ENCODE measurements at regions not wholly inside any gene's neighbourhood (a gene's known extent, or its start where the extent isn't known, plus 50 kb on each side); places are given as distances from the start of the nearest gene placed in this dataset.

DNA sequence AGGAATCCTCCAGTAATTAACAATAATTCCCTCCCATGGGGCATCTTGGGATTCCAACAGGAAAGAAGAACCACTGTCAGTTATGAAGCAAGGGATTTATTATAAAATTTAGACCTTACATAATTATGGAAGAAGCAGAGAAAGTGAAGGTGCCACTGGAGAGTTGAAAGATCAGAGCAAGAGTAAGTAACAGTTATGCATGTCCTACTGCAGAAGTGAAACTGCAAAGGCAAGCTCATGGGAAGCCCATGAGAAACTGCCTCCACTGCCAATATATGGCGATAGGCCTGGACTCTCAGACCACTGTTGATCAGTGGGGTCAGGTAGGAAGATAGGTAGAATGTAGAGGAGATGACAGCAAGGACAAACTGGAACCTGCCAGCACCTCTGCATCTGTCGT, 123.6 kb upstream of the ZNF648 start:
- Histone ChIP-seq H3K27me3 (ENCODE audit: insufficient read depth, low read depth, severe bottlenecking) (no peaks in the 10 kb centered on the region), H3K36me3 (no peaks in the 10 kb centered on the region), H3K27ac (no peak overlapping the region), H3K9me3 (ENCODE audit: severe bottlenecking) (no peaks in the 10 kb centered on the region), H3K4me3 (ENCODE audit: low read depth, low read length) (no peak overlapping the region)
- TF ChIP-seq, protein P1, sequence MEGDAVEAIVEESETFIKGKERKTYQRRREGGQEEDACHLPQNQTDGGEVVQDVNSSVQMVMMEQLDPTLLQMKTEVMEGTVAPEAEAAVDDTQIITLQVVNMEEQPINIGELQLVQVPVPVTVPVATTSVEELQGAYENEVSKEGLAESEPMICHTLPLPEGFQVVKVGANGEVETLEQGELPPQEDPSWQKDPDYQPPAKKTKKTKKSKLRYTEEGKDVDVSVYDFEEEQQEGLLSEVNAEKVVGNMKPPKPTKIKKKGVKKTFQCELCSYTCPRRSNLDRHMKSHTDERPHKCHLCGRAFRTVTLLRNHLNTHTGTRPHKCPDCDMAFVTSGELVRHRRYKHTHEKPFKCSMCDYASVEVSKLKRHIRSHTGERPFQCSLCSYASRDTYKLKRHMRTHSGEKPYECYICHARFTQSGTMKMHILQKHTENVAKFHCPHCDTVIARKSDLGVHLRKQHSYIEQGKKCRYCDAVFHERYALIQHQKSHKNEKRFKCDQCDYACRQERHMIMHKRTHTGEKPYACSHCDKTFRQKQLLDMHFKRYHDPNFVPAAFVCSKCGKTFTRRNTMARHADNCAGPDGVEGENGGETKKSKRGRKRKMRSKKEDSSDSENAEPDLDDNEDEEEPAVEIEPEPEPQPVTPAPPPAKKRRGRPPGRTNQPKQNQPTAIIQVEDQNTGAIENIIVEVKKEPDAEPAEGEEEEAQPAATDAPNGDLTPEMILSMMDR (IDR thresholded peaks at IDR 0.05; ENCODE audit: low read depth, low read length) = no peak
- DNase-seq = no peak

DNA sequence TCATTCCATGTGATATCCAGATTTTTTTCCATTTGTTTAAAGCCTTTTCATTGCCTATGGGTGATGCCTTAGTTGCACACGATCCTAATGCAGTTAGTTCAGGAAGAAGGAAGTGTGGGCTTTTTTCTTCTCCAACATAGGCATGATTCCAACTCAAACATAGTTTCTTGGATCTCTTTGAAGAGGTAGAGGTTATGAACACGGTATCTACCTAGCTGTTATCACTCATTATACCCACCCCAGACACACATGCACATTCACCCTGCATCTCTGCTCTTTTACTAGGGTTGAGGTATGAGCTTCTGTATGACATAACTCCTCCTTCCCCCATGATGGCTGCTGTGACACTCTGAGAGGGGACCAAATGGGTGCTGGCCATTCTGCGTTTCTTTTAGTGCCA, 122.1 kb upstream of the ZNF648 start:
- H3K27ac ChIP-seq = no peak overlapping the region
- H3K4me3 ChIP-seq (ENCODE audit: low read depth, low read length) = no peak overlapping the region

DNA sequence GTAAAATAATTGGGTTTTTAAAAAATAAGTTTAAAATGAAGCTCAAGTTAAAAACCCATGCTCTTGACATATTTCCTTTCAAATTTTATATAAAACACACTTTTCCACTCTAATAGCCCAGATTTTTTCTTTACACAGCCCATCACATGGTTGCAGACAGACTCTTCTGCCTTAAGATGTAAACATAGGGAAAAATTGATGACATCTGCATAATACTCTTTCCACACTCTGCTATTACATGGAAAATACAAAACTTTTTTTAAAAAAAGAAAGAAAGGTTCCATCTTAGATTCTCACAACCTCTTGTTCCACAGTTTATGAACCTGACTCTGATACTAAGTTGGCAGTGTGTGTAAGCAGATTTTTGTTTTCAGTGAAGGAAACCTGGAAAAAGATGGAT, 120.8 kb upstream of the ZNF648 start:
- no peak for DNase-seq
- no peaks in the 10 kb centered on the region for H3K27me3 ChIP-seq (ENCODE audit: insufficient read depth, low read depth, severe bottlenecking)
- no peaks in the 10 kb centered on the region for H3K9me3 ChIP-seq (ENCODE audit: severe bottlenecking)
- H3K27ac ChIP-seq = no peak overlapping the region
- no peaks in the 10 kb centered on the region for H3K36me3 ChIP-seq
- TF ChIP-seq, protein P1 (IDR thresholded peaks at IDR 0.05; ENCODE audit: low read depth, low read length) = no peak
- H3K4me3 ChIP-seq (ENCODE audit: low read depth, low read length) = no peak overlapping the region

More for the DNA sequence above, 122.1 kb upstream of the ZNF648 start:
- TF ChIP-seq, protein P1 (IDR thresholded peaks at IDR 0.05; ENCODE audit: low read depth, low read length) = no peak
- Histone ChIP-seq H3K36me3 (no peaks in the 10 kb centered on the region), H3K27me3 (ENCODE audit: insufficient read depth, low read depth, severe bottlenecking) (no peaks in the 10 kb centered on the region), H3K9me3 (ENCODE audit: severe bottlenecking) (no peaks in the 10 kb centered on the region)
- no peak for DNase-seq

DNA sequence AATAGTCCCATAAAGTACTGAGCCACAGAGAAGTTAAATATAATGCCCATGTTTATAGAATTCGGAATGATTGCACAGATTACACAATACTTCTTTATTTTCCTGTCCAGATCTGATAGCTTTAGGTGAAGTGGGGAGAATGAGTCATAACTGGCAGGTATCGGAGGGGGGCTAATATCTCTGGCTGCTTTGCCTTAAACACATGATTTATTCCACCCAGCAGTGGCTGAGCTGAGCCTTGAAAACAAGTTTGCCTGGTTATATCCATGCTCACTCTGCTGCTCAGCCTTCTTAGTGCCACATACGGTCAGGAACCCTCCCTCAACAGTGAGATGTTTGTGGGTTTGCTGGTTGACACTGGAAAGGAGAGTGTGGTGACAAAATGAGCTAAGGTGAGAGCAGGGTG, 119.7 kb upstream of the ZNF648 start:
- Histone ChIP-seq H3K27me3 (ENCODE audit: insufficient read depth, low read depth, severe bottlenecking) (no peaks in the 10 kb centered on the region), H3K36me3 (no peaks in the 10 kb centered on the region), H3K9me3 (ENCODE audit: severe bottlenecking) (no peaks in the 10 kb centered on the region), H3K27ac (no peak overlapping the region), H3K4me3 (ENCODE audit: low read depth, low read length) (no peak overlapping the region)
- no peak for DNase-seq
- TF ChIP-seq, protein P1 (IDR thresholded peaks at IDR 0.05; ENCODE audit: low read depth, low read length) = no peak

DNA sequence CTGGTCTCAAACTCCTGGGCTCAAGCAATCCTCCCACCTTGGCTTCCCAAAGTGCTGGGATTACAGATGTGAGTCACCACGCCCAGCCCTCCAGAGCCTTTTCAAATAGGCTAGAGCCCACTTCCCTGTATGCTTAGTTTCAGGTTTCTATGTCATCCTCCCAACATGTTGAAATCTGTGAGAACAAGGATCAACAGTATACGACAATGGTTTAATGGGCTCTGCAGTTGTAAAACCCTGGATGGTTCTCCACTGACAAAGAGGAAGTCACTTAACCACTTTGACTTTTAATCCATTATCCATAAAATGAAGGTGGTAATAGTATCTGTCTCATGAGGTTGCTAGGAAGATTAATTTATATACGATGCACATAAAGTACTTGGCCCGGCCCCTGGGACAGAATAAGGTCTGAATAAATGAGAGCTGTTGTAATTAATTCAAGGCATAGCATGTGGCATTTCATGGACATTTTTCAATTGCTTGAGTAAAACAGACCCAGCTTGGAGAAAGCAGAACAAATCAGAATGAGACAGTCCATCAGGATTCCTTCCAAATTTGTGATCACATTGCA, 113.9 kb upstream of the ZNF648 start:
- H3K4me3 ChIP-seq (ENCODE audit: low read depth, low read length) = no peak overlapping the region
- TF ChIP-seq, protein P1 (IDR thresholded peaks at IDR 0.05; ENCODE audit: low read depth, low read length) = no peak
- no peaks in the 10 kb centered on the region for H3K36me3 ChIP-seq
- no peak overlapping the region for H3K27ac ChIP-seq
- H3K27me3 ChIP-seq (ENCODE audit: insufficient read depth, low read depth, severe bottlenecking) = no peaks in the 10 kb centered on the region
- no peak for DNase-seq
- H3K9me3 ChIP-seq (ENCODE audit: severe bottlenecking) = no peaks in the 10 kb centered on the region

DNA sequence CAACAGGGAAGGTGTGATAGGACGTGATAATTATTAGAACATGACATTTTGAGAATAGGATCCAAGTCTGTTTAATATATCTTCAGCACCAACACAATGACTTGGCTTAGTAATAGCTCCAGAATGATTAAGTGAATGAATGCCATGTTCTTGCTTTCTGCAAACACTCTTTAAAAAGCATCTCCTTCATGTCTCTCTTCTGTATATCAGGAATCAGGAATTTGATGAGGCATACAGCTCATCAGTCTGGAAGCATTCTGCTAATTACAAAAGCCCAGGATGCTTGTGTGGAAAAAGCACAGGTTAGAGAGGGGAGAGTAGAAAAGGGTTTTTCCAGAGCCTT, 113.0 kb upstream of the ZNF648 start:
- DNase-seq = no peak
- Histone ChIP-seq H3K9me3 (ENCODE audit: severe bottlenecking) (no peaks in the 10 kb centered on the region), H3K27ac (no peak overlapping the region), H3K27me3 (ENCODE audit: insufficient read depth, low read depth, severe bottlenecking) (no peaks in the 10 kb centered on the region), H3K4me3 (ENCODE audit: low read depth, low read length) (no peak overlapping the region), H3K36me3 (no peaks in the 10 kb centered on the region)
- TF ChIP-seq, protein P1 (IDR thresholded peaks at IDR 0.05; ENCODE audit: low read depth, low read length) = no peak
